ENCODE measurements at regions not wholly inside any gene's neighbourhood (a gene's known extent, or its start where the extent isn't known, plus 50 kb on each side); places are given as distances from the start of the nearest gene placed in this dataset.
A peak's percentile ranks its signal among the peaks of the same experiment; 100 is the strongest.
"Not testable (repeated sequence)": the region's sequence is repeated elsewhere in the genome, so short reads cannot be mapped to it uniquely, and the experiment has no call there.

DNA sequence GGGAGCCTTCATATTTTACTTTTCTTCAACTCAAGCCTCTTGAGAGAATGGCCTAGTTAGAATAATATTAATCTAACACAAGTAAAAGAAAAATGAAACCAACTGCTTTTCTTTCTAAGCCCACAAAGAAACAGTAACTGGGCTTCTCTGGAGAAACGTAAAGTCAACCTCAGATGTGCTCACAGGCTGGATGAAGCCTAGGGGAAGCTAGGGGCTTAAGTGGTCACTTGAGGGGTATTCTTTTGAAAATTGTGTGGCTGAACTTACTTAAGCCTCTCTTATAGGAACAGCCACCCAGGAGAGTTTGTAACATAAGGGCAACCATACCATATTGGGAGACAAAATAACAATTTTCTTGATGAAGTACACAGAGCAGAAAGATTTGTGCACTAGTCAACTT is 279.0 kb downstream of the SPRY1 start:
- no peaks in the 10 kb centered on the region for H3K27me3 ChIP-seq
- no peaks in the 10 kb centered on the region for H3K9me3 ChIP-seq
- H3K36me3 ChIP-seq, result no peaks in the 10 kb centered on the region
- intact Hi-C loops (cut with DNase I), result no loop called here
- 89 to 95% methylated on average over 1 of the region's 1 CpG for WGBS, 2 donors
- DNase-seq (no peak), ATAC-seq (no peak), FAIRE-seq (no peak)
- TF ChIP-seq, protein P1, sequence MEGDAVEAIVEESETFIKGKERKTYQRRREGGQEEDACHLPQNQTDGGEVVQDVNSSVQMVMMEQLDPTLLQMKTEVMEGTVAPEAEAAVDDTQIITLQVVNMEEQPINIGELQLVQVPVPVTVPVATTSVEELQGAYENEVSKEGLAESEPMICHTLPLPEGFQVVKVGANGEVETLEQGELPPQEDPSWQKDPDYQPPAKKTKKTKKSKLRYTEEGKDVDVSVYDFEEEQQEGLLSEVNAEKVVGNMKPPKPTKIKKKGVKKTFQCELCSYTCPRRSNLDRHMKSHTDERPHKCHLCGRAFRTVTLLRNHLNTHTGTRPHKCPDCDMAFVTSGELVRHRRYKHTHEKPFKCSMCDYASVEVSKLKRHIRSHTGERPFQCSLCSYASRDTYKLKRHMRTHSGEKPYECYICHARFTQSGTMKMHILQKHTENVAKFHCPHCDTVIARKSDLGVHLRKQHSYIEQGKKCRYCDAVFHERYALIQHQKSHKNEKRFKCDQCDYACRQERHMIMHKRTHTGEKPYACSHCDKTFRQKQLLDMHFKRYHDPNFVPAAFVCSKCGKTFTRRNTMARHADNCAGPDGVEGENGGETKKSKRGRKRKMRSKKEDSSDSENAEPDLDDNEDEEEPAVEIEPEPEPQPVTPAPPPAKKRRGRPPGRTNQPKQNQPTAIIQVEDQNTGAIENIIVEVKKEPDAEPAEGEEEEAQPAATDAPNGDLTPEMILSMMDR (IDR thresholded peaks at IDR 0.05), result no peak
- H3K4me1 ChIP-seq, result peaks cover 0 to 3% (median 0%) of the 10 kb centered on the region in 3 donors
- no peak overlapping the region for H3K27ac ChIP-seq
- no peak overlapping the region for H3K4me3 ChIP-seq

- H3K9me3 ChIP-seq, result no peaks in the 10 kb centered on the region
- DNase-seq (no peak), FAIRE-seq (no peak), ATAC-seq (no peak)
- no peaks in the 10 kb centered on the region for H3K27me3 ChIP-seq
- no peak overlapping the region for H3K27ac ChIP-seq
- 85 to 91% methylated on average over 5 of the region's 5 CpGs for WGBS, 2 donors
- TF ChIP-seq, protein P1 (IDR thresholded peaks at IDR 0.05), result no peak
- no peaks in the 10 kb centered on the region for H3K36me3 ChIP-seq
- intact Hi-C loops (cut with DNase I), result no loop called here
- peaks cover 0 to 3% (median 0%) of the 10 kb centered on the region in 3 donors for H3K4me1 ChIP-seq
- H3K4me3 ChIP-seq, result no peak overlapping the region
Observed at GRCh38 chr4:123676071-123676889, 279.7 kb downstream of the SPRY1 start.

DNA sequence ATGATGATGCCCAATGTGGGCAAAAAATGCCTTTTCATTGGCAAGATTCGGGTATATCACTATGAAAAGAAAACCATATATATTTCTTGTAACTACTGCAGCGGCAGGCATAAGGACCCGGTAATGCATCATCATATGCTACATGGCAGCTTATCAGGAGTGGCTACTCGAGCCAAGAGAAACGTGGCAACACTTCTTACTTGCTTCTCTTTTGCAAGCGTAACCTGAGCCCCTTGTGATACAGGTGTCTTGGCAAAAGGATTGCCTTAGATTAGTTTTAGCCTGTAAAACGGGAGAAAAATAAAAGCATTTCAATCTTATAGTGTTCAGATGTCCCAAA is 280.3 kb downstream of the SPRY1 start:
- WGBS, 2 donors, result 34 to 47% methylated on average over 7 of the region's 7 CpGs
- FAIRE-seq, result no peak
- no peaks in the 10 kb centered on the region for H3K9me3 ChIP-seq
- ATAC-seq, result peak; percentile 91 to 98 (median 93)
- intact Hi-C loops (cut with DNase I), result no loop called here
- peak in 4 of 6 donors; percentile 42 to 63 (median 46) for DNase-seq
- peaks cover 0 to 3% (median 0%) of the 10 kb centered on the region in 3 donors for H3K4me1 ChIP-seq
- no peak overlapping the region for H3K27ac ChIP-seq
- TF ChIP-seq, protein P1 (IDR thresholded peaks at IDR 0.05), result no peak
- H3K27me3 ChIP-seq, result no peaks in the 10 kb centered on the region
- H3K4me3 ChIP-seq, result no peak overlapping the region
- H3K36me3 ChIP-seq, result no peaks in the 10 kb centered on the region

DNA sequence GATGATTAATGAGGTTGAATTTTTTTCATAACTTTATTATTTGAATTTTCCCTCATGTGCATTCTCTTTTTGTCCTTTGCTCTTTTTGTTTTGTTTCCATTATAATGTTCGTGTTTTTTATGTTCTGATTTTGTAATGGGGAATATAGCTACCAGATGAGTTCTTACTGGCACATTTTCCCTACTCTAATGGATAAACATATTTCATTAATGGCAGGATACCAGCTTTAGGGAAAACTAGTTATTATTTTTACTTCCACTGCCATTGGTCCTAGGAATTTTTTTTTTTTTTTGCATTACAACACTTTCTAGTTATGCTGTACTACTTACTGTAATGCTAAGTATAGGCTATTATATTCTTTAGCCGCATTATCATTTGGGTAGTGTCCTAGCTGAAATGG is 286.3 kb downstream of the SPRY1 start:
- DNase-seq (no peak), ATAC-seq (no peak), FAIRE-seq (no peak)
- WGBS, 2 donors, result 95 to 97% methylated on average over 2 of the region's 2 CpGs
- intact Hi-C loops (cut with DNase I), result no loop called here
- no peak overlapping the region for H3K4me3 ChIP-seq
- H3K27ac ChIP-seq, result no peak overlapping the region
- no peaks in the 10 kb centered on the region for H3K27me3 ChIP-seq
- no peaks in the 10 kb centered on the region for H3K4me1 ChIP-seq
- no peaks in the 10 kb centered on the region for H3K36me3 ChIP-seq
- H3K9me3 ChIP-seq, result no peaks in the 10 kb centered on the region
- TF ChIP-seq, protein P1 (IDR thresholded peaks at IDR 0.05), result no peak

DNA sequence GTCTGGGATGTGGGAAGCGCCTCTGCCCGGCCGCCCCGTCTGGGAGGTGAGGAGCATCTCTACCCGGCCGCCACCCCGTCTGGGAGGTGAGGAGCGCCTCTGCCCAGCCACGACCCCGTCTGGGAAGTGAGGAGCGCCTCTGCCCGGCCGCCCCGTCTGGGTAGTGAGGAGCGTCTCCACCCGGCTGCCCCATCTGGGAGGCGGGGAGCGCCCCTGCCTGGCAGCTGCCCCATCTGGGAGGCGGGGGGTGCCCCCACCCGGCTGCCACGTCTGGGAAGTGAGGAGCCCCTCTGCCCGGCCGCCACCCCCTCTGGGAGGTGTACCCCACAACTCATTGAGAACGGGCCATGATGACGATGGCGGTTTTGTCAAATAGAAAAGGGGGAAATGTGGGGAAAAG is 288.3 kb downstream of the SPRY1 start:
- FAIRE-seq; H3K4me3 ChIP-seq; H3K4me1 ChIP-seq; H3K27me3 ChIP-seq; ATAC-seq; intact Hi-C loops (cut with DNase I); H3K9me3 ChIP-seq; H3K27ac ChIP-seq; H3K36me3 ChIP-seq: not testable (repeated sequence)
- peak in 2 of 6 donors; percentile 15 to 53 for DNase-seq
- WGBS, 2 donors, result 92 to 96% methylated on average over 26 of the region's 26 CpGs

GRCh38 chr4:123695531-123695930 is 298.9 kb downstream of the SPRY1 start:
- ATAC-seq; FAIRE-seq; DNase-seq; intact Hi-C loops (cut with DNase I); H3K4me1 ChIP-seq; H3K4me3 ChIP-seq; H3K27ac ChIP-seq; H3K36me3 ChIP-seq; H3K27me3 ChIP-seq; H3K9me3 ChIP-seq: not testable (repeated sequence)
- WGBS, 2 donors, result 89 to 96% methylated on average over 2 of the region's 2 CpGs

All from pancreas (tissue), 10 donors.